ENCODE measurements at regions not wholly inside any gene's neighbourhood (a gene's known extent, or its start where the extent isn't known, plus 50 kb on each side); places are given as distances from the start of the nearest gene placed in this dataset.

- TF ChIP-seq RXRA (IDR thresholded peaks at IDR 0.05) (no peak), EGR1 (IDR thresholded peaks at IDR 0.05; ENCODE audit: low read depth in 2 of 2) (no peak), FOXA2 (IDR thresholded peaks at IDR 0.05) (no peak), ATF3 (IDR thresholded peaks at IDR 0.05) (no peak), JUND (IDR thresholded peaks at IDR 0.05) (no peak), GABPA (IDR thresholded peaks at IDR 0.05 in 1 of 2, conservative IDR thresholded peaks at IDR 0.05 in 1 of 2) (no peak), HNF4G (IDR thresholded peaks at IDR 0.05) (no peak), SP1 (IDR thresholded peaks at IDR 0.05) (no peak), NR2F2 (IDR thresholded peaks at IDR 0.05) (no peak), ZBTB33 (IDR thresholded peaks at IDR 0.05) (no peak), HNF4A (conservative IDR thresholded peaks at IDR 0.05) (no peak), RAD21 (IDR thresholded peaks at IDR 0.05) (no peak), REST (IDR thresholded peaks at IDR 0.05) (no peak), MAX (IDR thresholded peaks at IDR 0.05) (no peak), FOXA1 (IDR thresholded peaks at IDR 0.05) (no peak), CTCF (IDR thresholded peaks at IDR 0.05; ENCODE audit: low read depth, low read length, missing input control) (no peak)
- Histone ChIP-seq H3K36me3 (ENCODE audit: control insufficient read depth in 4 of 4, insufficient read depth in 3 of 4, low read depth in 1 of 4, low read length in 3 of 4) (no peaks in the 10 kb centered on the region), H3K9ac (ENCODE audit: low read depth in 1 of 2, low read length in 2 of 2) (no peak overlapping the region), H3K9me3 (ENCODE audit: control insufficient read depth in 4 of 4, low read length in 3 of 4) (no peaks in the 10 kb centered on the region), H3K27me3 (ENCODE audit: control insufficient read depth in 4 of 4, insufficient read depth in 4 of 4, low read length in 3 of 4) (no peaks in the 10 kb centered on the region), H3K4me1 (ENCODE audit: control insufficient read depth in 4 of 4, insufficient read depth in 4 of 4, low read length in 3 of 4) (no peaks in the 10 kb centered on the region), H3K4me3 (ENCODE audit: low read depth in 1 of 3, low read length in 3 of 3) (no peak overlapping the region), H3K27ac (ENCODE audit: low read depth in 1 of 2, low read length in 2 of 2) (no peak overlapping the region)
- 95% methylated on average over 1 of the region's 1 CpG for WGBS
- DNase-seq (ENCODE audit: low spot score): no peak
Observed at GRCh38 chr2:150878356-150878755, 383.3 kb downstream of the RBM43 start.

Measured in liver (tissue), 8 donors.